AG10803 (cell line): ENCODE measurements at regions not wholly inside any gene's neighbourhood (a gene's known extent, or its start where the extent isn't known, plus 50 kb on each side); places are given as distances from the start of the nearest gene placed in this dataset.

Source experiments
- DNase-seq: peaks from one replicate; pipeline ENCODE4 v3.0.0; 2010; ENCODE audit warnings: low read depth
- H3K4me3 ChIP-seq: 2 replicates; pipeline ENCODE4 v1.5.1; 2011; ENCODE audit warnings: mild to moderate bottlenecking, low read length, control low read depth
- CTCF ChIP-seq: conservative IDR thresholded peaks from 2 replicates; pipeline ENCODE4 v1.5.1; 2011; ENCODE audit warnings: mild to moderate bottlenecking, low read length, control low read depth, inconsistent platforms

GRCh38 chr15:96701877-96702276 lies 371.4 kb downstream of the NR2F2 start:
- no peak for TF ChIP-seq CTCF
- H3K4me3 ChIP-seq: no peak overlapping the region
- no peak for DNase-seq

- DNase-seq: no peak
These were observed 372.1 kb downstream of the NR2F2 start for GRCh38 chr15:96702589-96702988.

GRCh38 chr15:96703091-96703490 lies 372.6 kb downstream of the NR2F2 start:
- TF ChIP-seq CTCF: no peak
- DNase-seq: no peak
- H3K4me3 ChIP-seq: no peak overlapping the region

More at GRCh38 chr15:96702589-96702988, 372.1 kb downstream of the NR2F2 start:
- TF ChIP-seq CTCF: no peak
- no peak overlapping the region for H3K4me3 ChIP-seq

GRCh38 chr15:96703794-96704550 lies 373.5 kb downstream of the NR2F2 start:
- TF ChIP-seq CTCF: no peak
- no peak for DNase-seq
- no peak overlapping the region for H3K4me3 ChIP-seq

- no peak for TF ChIP-seq CTCF
- DNase-seq: no peak
These were observed 385.6 kb downstream of the NR2F2 start for GRCh38 chr15:96716075-96716474.

GRCh38 chr15:96716478-96716877 lies 386.0 kb downstream of the NR2F2 start:
- H3K4me3 ChIP-seq: no peak overlapping the region
- DNase-seq: no peak
- TF ChIP-seq CTCF: no peak

More at GRCh38 chr15:96716075-96716474, 385.6 kb downstream of the NR2F2 start:
- H3K4me3 ChIP-seq: no peak overlapping the region

GRCh38 chr15:96720251-96720650 lies 389.8 kb downstream of the NR2F2 start:
- H3K4me3 ChIP-seq: no peak overlapping the region
- no peak for TF ChIP-seq CTCF
- no peak for DNase-seq
